H1 (cell line): ENCODE measurements at regions not wholly inside any gene's neighbourhood (a gene's known extent, or its start where the extent isn't known, plus 50 kb on each side); places are given as distances from the start of the nearest gene placed in this dataset.

Experiments
- CTCF ChIA-PET: fragments of 300-600 bp; sonication (Branson Sonifier 250); formaldehyde crosslinking; loops from one replicate; lab custom pipeline; 2021; ENCODE audit not compliant: partially characterized antibody; lab: Charles Lee
- POLR2A ChIA-PET: fragments of 300-600 bp; sonication (Branson Sonifier 250); formaldehyde crosslinking; loops from one replicate; lab custom pipeline; 2021; ENCODE audit warnings: inconsistent platforms; ENCODE audit not compliant: partially characterized antibody; lab: Charles Lee
- DNase-seq, 2 experiments: peaks; one replicate each; pipeline versions ENCODE4 v3.0.0 to v3.0.0-alpha.2; 2010 to 2022; ENCODE audit warnings: low spot score in 2 of 2, low read depth in 1 of 2, mixed read lengths in 1 of 2
- FAIRE-seq: peaks from 2 replicates; lab custom pipeline; 2011; peaks lifted over from hg19 to GRCh38; lab: Jason Lieb, UNC
- H2AFZ ChIP-seq: 2 replicates; pipeline ENCODE4 v1.8.1; 2012; ENCODE audit warnings: low read length, inconsistent platforms
- H2AK5ac ChIP-seq: 2 replicates; pipeline ENCODE4 v1.6.1; 2013; ENCODE audit warnings: low read depth, low read length
- H2BK120ac ChIP-seq: replicated peaks from 2 replicates; pipeline ENCODE3; 2013; ENCODE audit warnings: low read depth, low read length, inconsistent platforms
- H2BK12ac ChIP-seq: 2 replicates; pipeline ENCODE4 v1.6.1; 2013; ENCODE audit warnings: low read depth, low read length
- H2BK15ac ChIP-seq: 2 replicates; pipeline ENCODE4 v1.6.1; 2013; ENCODE audit warnings: low read length
- H2BK20ac ChIP-seq: 2 replicates; pipeline ENCODE4 v1.6.1; 2013; ENCODE audit warnings: low read length
- H2BK5ac ChIP-seq: 2 replicates; pipeline ENCODE4 v1.6.1; 2013; ENCODE audit warnings: low read depth, low read length
- H3K14ac ChIP-seq: 2 replicates; pipeline ENCODE4 v1.6.1; 2013; ENCODE audit warnings: inconsistent platforms; ENCODE audit not compliant: insufficient read length
- H3K18ac ChIP-seq: 2 replicates; pipeline ENCODE4 v1.6.1; 2013; ENCODE audit warnings: low read length; ENCODE audit errors: extremely low read depth
- H3K23ac ChIP-seq: 2 replicates; pipeline ENCODE4 v1.6.1; 2013; ENCODE audit warnings: inconsistent platforms; ENCODE audit not compliant: insufficient read length
- H3K23me2 ChIP-seq: 2 replicates; pipeline ENCODE4 v1.6.1; 2013; ENCODE audit warnings: low read depth, low read length
- H3K27ac ChIP-seq: 2 replicates; pipeline ENCODE4 v1.6.1; 2011; ENCODE audit warnings: low read depth, low read length, inconsistent platforms
- H3K27me3 ChIP-seq, 4 experiments: replicated peaks in 1 of 4; 1 replicate in 1 of 4; 2 replicates in 3 of 4; pipeline versions ENCODE4 v1.6.1 to v1.8.1; 2011 to 2013; ENCODE audit warnings: low read length in 3 of 4, mild to moderate bottlenecking in 3 of 4, inconsistent platforms in 2 of 4, mixed read lengths in 2 of 4, moderate library complexity in 1 of 4; ENCODE audit not compliant: control insufficient read depth in 3 of 4, insufficient read depth in 3 of 4; ENCODE audit errors: extremely low read depth in 1 of 4
- H3K36me3 ChIP-seq, 4 experiments: 2 replicates each; pipeline versions ENCODE4 v1.6.1 to v1.8.1; 2011 to 2013; ENCODE audit warnings: mild to moderate bottlenecking in 4 of 4, low read length in 3 of 4, moderate library complexity in 2 of 4, control low read depth in 1 of 4, inconsistent platforms in 1 of 4; ENCODE audit not compliant: insufficient read depth in 4 of 4, control insufficient read depth in 2 of 4
- H3K4ac ChIP-seq: replicated peaks from 2 replicates; pipeline ENCODE3; 2013; ENCODE audit warnings: low read length, low read depth, mixed read lengths, inconsistent platforms; ENCODE audit not compliant: insufficient read length
- H3K4me1 ChIP-seq, 4 experiments: replicated peaks in 1 of 4; 1 replicate in 1 of 4; 2 replicates in 3 of 4; pipeline versions ENCODE4 v1.6.1 to v1.8.1; 2011 to 2013; ENCODE audit warnings: low read length in 3 of 4, inconsistent platforms in 2 of 4, mixed read lengths in 1 of 4; ENCODE audit not compliant: insufficient read depth in 4 of 4, control insufficient read depth in 3 of 4
- H3K4me2 ChIP-seq, 2 experiments: 2 replicates each; pipeline versions ENCODE4 v1.6.1 to v1.8.1; 2011 to 2013; ENCODE audit warnings: low read depth in 2 of 2, low read length in 2 of 2, control low read depth in 1 of 2, inconsistent platforms in 1 of 2, mild to moderate bottlenecking in 1 of 2; ENCODE audit not compliant: insufficient read depth in 1 of 2
- H3K4me3 ChIP-seq, 4 experiments: fragments of 200-600, 300-600 bp in 1 of 4; sonication (generic), shearing (Covaris generic), sonication (Bioruptor Twin) in 1 of 4; 2 replicates each; pipeline versions ENCODE4 v1.5.1 to v1.8.1; 2011 to 2016; ENCODE audit warnings: low read length in 4 of 4, low read depth in 3 of 4, control low read depth in 2 of 4, inconsistent platforms in 2 of 4, mild to moderate bottlenecking in 2 of 4, mixed read lengths in 1 of 4, moderate library complexity in 1 of 4; ENCODE audit not compliant: insufficient read depth in 2 of 4; ENCODE audit errors: extremely low read depth in 1 of 4
- H3K56ac ChIP-seq: replicated peaks from 2 replicates; pipeline ENCODE3; 2013; ENCODE audit warnings: low read depth, mild to moderate bottlenecking, mixed read lengths, low read length, inconsistent platforms; ENCODE audit not compliant: insufficient read length
- H3K79me1 ChIP-seq: 2 replicates; pipeline ENCODE4 v1.6.1; 2013; ENCODE audit warnings: low read depth, low read length, control low read depth
- H3K79me2 ChIP-seq, 2 experiments: 2 replicates each; pipeline versions ENCODE4 v1.6.1 to v1.8.1; 2012 to 2013; ENCODE audit warnings: low read length in 2 of 2, mild to moderate bottlenecking in 2 of 2, inconsistent platforms in 1 of 2; ENCODE audit not compliant: insufficient read depth in 2 of 2, control insufficient read depth in 1 of 2
- H3K9ac ChIP-seq, 4 experiments: replicated peaks in 1 of 4; 1 replicate in 1 of 4; 2 replicates in 3 of 4; pipeline versions ENCODE4 v1.6.1 to v1.8.1; 2011 to 2013; ENCODE audit warnings: low read depth in 3 of 4, low read length in 3 of 4, control low read depth in 2 of 4, mild to moderate bottlenecking in 2 of 4, moderate library complexity in 2 of 4, inconsistent platforms in 1 of 4; ENCODE audit errors: extremely low read depth in 1 of 4
- H3K9me3 ChIP-seq, 2 experiments: 2 replicates each; pipeline versions ENCODE4 v1.6.1 to v1.8.1; 2012 to 2013; ENCODE audit warnings: mild to moderate bottlenecking in 2 of 2, moderate library complexity in 2 of 2, control low read depth in 1 of 2, inconsistent platforms in 1 of 2, low read depth in 1 of 2, low read length in 1 of 2, mixed read lengths in 1 of 2; ENCODE audit not compliant: insufficient read depth in 2 of 2
- H4K20me1 ChIP-seq, 2 experiments: replicated peaks in 1 of 2; 2 replicates each; pipeline versions ENCODE3 to v1.8.1; 2011 to 2013; ENCODE audit warnings: inconsistent platforms in 2 of 2, low read length in 2 of 2, mild to moderate bottlenecking in 1 of 2; ENCODE audit not compliant: insufficient read depth in 2 of 2, control insufficient read depth in 1 of 2
- H4K5ac ChIP-seq: 2 replicates; pipeline ENCODE4 v1.6.1; 2013; ENCODE audit warnings: low read length, low read depth, mixed read lengths, inconsistent platforms; ENCODE audit not compliant: insufficient read length
- H4K8ac ChIP-seq: 2 replicates; pipeline ENCODE4 v1.8.0; 2013; ENCODE audit warnings: mild to moderate bottlenecking, moderate library complexity, low read length, inconsistent platforms; ENCODE audit not compliant: insufficient read depth; ENCODE audit errors: extremely low read depth
- H4K91ac ChIP-seq: replicated peaks from 2 replicates; pipeline ENCODE3; 2013; ENCODE audit warnings: low read length, mixed read lengths, inconsistent platforms; ENCODE audit not compliant: insufficient read length
- EZH2 ChIP-seq: fragments of 200-600 bp; sonication (generic); IDR thresholded peaks from 2 replicates; pipeline ENCODE4 v1.7.1; 2012; ENCODE audit warnings: low read depth, mild to moderate bottlenecking, moderate library complexity, low read length, inconsistent platforms; ENCODE audit not compliant: severe bottlenecking

- no peak overlapping the region for H2BK12ac ChIP-seq
- CTCF ChIA-PET: no interaction called here
- no peak for FAIRE-seq
These were observed 557.2 kb upstream of the ARID1B start for GRCh38 chr6:156219973-156220372.

More at GRCh38 chr6:156219973-156220372, 557.2 kb upstream of the ARID1B start:
- Histone ChIP-seq H3K27ac (no peak overlapping the region), H3K27me3 (no peaks in the 10 kb centered on the region), H3K4me3 (no peak overlapping the region), H3K14ac (no peak overlapping the region), H3K9me3 (0 out of 4 replicates have a peak, but pooled peaks cover 0 to 2% of the 10 kb centered on the region in 2 experiments), H2BK120ac (no peak overlapping the region), H2AFZ (no peak overlapping the region), H2BK5ac (no peak overlapping the region), H3K4ac (no peak overlapping the region), H4K8ac (no peak overlapping the region), H2BK15ac (no peak overlapping the region), H3K79me2 (no peaks in the 10 kb centered on the region), H4K5ac (no peak overlapping the region), H3K18ac (no peak overlapping the region), H3K36me3 (no peaks in the 10 kb centered on the region), H3K9ac (no peak overlapping the region), H3K79me1 (no peaks in the 10 kb centered on the region; the same call in 1 of the 2 replicates), H3K23ac (no peak overlapping the region), H2BK20ac (no peak overlapping the region), H3K23me2 (no peaks in the 10 kb centered on the region), H2AK5ac (no peak overlapping the region), H3K4me1 (no peaks in the 10 kb centered on the region), H4K20me1 (no peaks in the 10 kb centered on the region), H3K56ac (no peak overlapping the region), H4K91ac (no peak overlapping the region), H3K4me2 (no peak overlapping the region)
- TF ChIP-seq EZH2: no peak
- POLR2A ChIA-PET: no interaction called here
- DNase-seq: no peak
